ENCODE measurements at regions not wholly inside any gene's neighbourhood (a gene's known extent, or its start where the extent isn't known, plus 50 kb on each side); places are given as distances from the start of the nearest gene placed in this dataset.
"Not testable (repeated sequence)": the region's sequence is repeated elsewhere in the genome, so short reads cannot be mapped to it uniquely, and the experiment has no call there.

GRCh38 chr21:9657779-9658178, 863.6 kb upstream of the TPTE start:
- H3K27me3 Mint-ChIP-seq; H3K36me3 Mint-ChIP-seq (ENCODE audit: low read depth); DNase-seq; H3K4me1 Mint-ChIP-seq (ENCODE audit: low read depth); H3K4me3 Mint-ChIP-seq; H3K27ac Mint-ChIP-seq: not testable (repeated sequence)
- peaks cover 19% of the 10 kb centered on the region for H3K9me3 Mint-ChIP-seq

GRCh38 chr21:9659877-9660276, 861.5 kb upstream of the TPTE start:
- not testable (repeated sequence) for H3K36me3 Mint-ChIP-seq (ENCODE audit: low read depth); H3K4me3 Mint-ChIP-seq; DNase-seq; H3K27me3 Mint-ChIP-seq; H3K27ac Mint-ChIP-seq; H3K4me1 Mint-ChIP-seq (ENCODE audit: low read depth)
- H3K9me3 Mint-ChIP-seq, result peaks cover 18% of the 10 kb centered on the region

- H3K4me3 Mint-ChIP-seq; H3K27me3 Mint-ChIP-seq; H3K27ac Mint-ChIP-seq; H3K9me3 Mint-ChIP-seq; H3K36me3 Mint-ChIP-seq (ENCODE audit: low read depth); DNase-seq; H3K4me1 Mint-ChIP-seq (ENCODE audit: low read depth): not testable (repeated sequence)
Observed at GRCh38 chr21:9663914-9664729, 857.3 kb upstream of the TPTE start.

- not testable (repeated sequence) for H3K36me3 Mint-ChIP-seq (ENCODE audit: low read depth); H3K4me3 Mint-ChIP-seq; H3K4me1 Mint-ChIP-seq (ENCODE audit: low read depth); H3K27ac Mint-ChIP-seq; DNase-seq; H3K27me3 Mint-ChIP-seq; H3K9me3 Mint-ChIP-seq
Observed at GRCh38 chr21:9675811-9676210, 845.6 kb upstream of the TPTE start.

- H3K27me3 Mint-ChIP-seq; H3K9me3 Mint-ChIP-seq; H3K4me3 Mint-ChIP-seq; H3K27ac Mint-ChIP-seq; H3K36me3 Mint-ChIP-seq (ENCODE audit: low read depth); DNase-seq; H3K4me1 Mint-ChIP-seq (ENCODE audit: low read depth): not testable (repeated sequence)
Observed at GRCh38 chr21:9679029-9679428, 842.4 kb upstream of the TPTE start.

- H3K36me3 Mint-ChIP-seq (ENCODE audit: low read depth); H3K4me3 Mint-ChIP-seq; H3K27ac Mint-ChIP-seq; H3K4me1 Mint-ChIP-seq (ENCODE audit: low read depth); H3K27me3 Mint-ChIP-seq; H3K9me3 Mint-ChIP-seq; DNase-seq: not testable (repeated sequence)
Observed at GRCh38 chr21:9688945-9689344, 832.4 kb upstream of the TPTE start.

GRCh38 chr21:9690981-9691380, 830.4 kb upstream of the TPTE start:
- not testable (repeated sequence) for H3K36me3 Mint-ChIP-seq (ENCODE audit: low read depth); H3K4me1 Mint-ChIP-seq (ENCODE audit: low read depth); DNase-seq; H3K9me3 Mint-ChIP-seq; H3K27ac Mint-ChIP-seq; H3K4me3 Mint-ChIP-seq; H3K27me3 Mint-ChIP-seq

- not testable (repeated sequence) for H3K27me3 Mint-ChIP-seq; H3K36me3 Mint-ChIP-seq (ENCODE audit: low read depth); DNase-seq; H3K4me1 Mint-ChIP-seq (ENCODE audit: low read depth); H3K4me3 Mint-ChIP-seq; H3K27ac Mint-ChIP-seq; H3K9me3 Mint-ChIP-seq
Observed at GRCh38 chr21:9695759-9696158, 825.6 kb upstream of the TPTE start.

- H3K27me3 Mint-ChIP-seq; H3K9me3 Mint-ChIP-seq; DNase-seq; H3K36me3 Mint-ChIP-seq (ENCODE audit: low read depth); H3K27ac Mint-ChIP-seq; H3K4me3 Mint-ChIP-seq; H3K4me1 Mint-ChIP-seq (ENCODE audit: low read depth): not testable (repeated sequence)
Observed at GRCh38 chr21:9697751-9698150, 823.6 kb upstream of the TPTE start.

GRCh38 chr21:9705016-9705415, 816.4 kb upstream of the TPTE start:
- not testable (repeated sequence) for H3K4me3 Mint-ChIP-seq; H3K36me3 Mint-ChIP-seq (ENCODE audit: low read depth); H3K27me3 Mint-ChIP-seq; H3K9me3 Mint-ChIP-seq; DNase-seq; H3K4me1 Mint-ChIP-seq (ENCODE audit: low read depth); H3K27ac Mint-ChIP-seq

GRCh38 chr21:9705455-9705854, 815.9 kb upstream of the TPTE start:
- not testable (repeated sequence) for H3K4me1 Mint-ChIP-seq (ENCODE audit: low read depth); H3K27ac Mint-ChIP-seq; DNase-seq; H3K9me3 Mint-ChIP-seq; H3K27me3 Mint-ChIP-seq; H3K4me3 Mint-ChIP-seq; H3K36me3 Mint-ChIP-seq (ENCODE audit: low read depth)

- H3K36me3 Mint-ChIP-seq (ENCODE audit: low read depth); H3K27me3 Mint-ChIP-seq; H3K4me1 Mint-ChIP-seq (ENCODE audit: low read depth); H3K4me3 Mint-ChIP-seq; H3K27ac Mint-ChIP-seq; DNase-seq: not testable (repeated sequence)
- H3K9me3 Mint-ChIP-seq, result peaks cover 37% of the 10 kb centered on the region
Observed at GRCh38 chr21:9724542-9724941, 796.8 kb upstream of the TPTE start.

- not testable (repeated sequence) for H3K36me3 Mint-ChIP-seq (ENCODE audit: low read depth); H3K4me3 Mint-ChIP-seq; H3K27me3 Mint-ChIP-seq; H3K4me1 Mint-ChIP-seq (ENCODE audit: low read depth); DNase-seq; H3K27ac Mint-ChIP-seq
- H3K9me3 Mint-ChIP-seq, result peaks cover 37% of the 10 kb centered on the region
Observed at GRCh38 chr21:9727187-9727586, 794.2 kb upstream of the TPTE start.

GRCh38 chr21:9728219-9728992, 793.0 kb upstream of the TPTE start:
- not testable (repeated sequence) for H3K4me1 Mint-ChIP-seq (ENCODE audit: low read depth); H3K36me3 Mint-ChIP-seq (ENCODE audit: low read depth); H3K27me3 Mint-ChIP-seq; H3K4me3 Mint-ChIP-seq; DNase-seq; H3K27ac Mint-ChIP-seq
- peaks cover 37% of the 10 kb centered on the region for H3K9me3 Mint-ChIP-seq

- no peak for DNase-seq
- Mint-ChIP-seq H3K9me3 (peaks cover 27% of the 10 kb centered on the region), H3K27me3 (no peaks in the 10 kb centered on the region), H3K27ac (no peak overlapping the region), H3K36me3 (ENCODE audit: low read depth) (no peaks in the 10 kb centered on the region), H3K4me1 (ENCODE audit: low read depth) (no peaks in the 10 kb centered on the region), H3K4me3 (no peak overlapping the region)
Observed at GRCh38 chr21:9730866-9731265, 790.5 kb upstream of the TPTE start.

All from activated T-cell treated with anti-CD3 and anti-CD28 coated beads, Interleukin-2, amount 50 U/mL, for 24 hours (primary cell).